Activated CD4-positive, alpha-beta T cell treated with anti-CD3 and anti-CD28 coated beads, Interleukin-2, Interleukin-4, amounts not matched to agents 100 ng/mL and 50 ng/mL, durations not matched to agents 16 hours and 8 hours (primary cell): ENCODE measurements at regions not wholly inside any gene's neighbourhood (a gene's known extent, or its start where the extent isn't known, plus 50 kb on each side); places are given as distances from the start of the nearest gene placed in this dataset.
A peak's percentile ranks its signal among the peaks of the same experiment; 100 is the strongest.
"Not testable (repeated sequence)": the region's sequence is repeated elsewhere in the genome, so short reads cannot be mapped to it uniquely, and the experiment has no call there.

Source experiments
- DNase-seq: peaks from one replicate; pipeline ENCODE4 v3.0.0-alpha.2; 2020; ENCODE audit warnings: low spot score

- DNase-seq, result no peak
Observed at GRCh38 chr10:31187182-31187581, 131.8 kb upstream of the ZEB1 start.

DNA sequence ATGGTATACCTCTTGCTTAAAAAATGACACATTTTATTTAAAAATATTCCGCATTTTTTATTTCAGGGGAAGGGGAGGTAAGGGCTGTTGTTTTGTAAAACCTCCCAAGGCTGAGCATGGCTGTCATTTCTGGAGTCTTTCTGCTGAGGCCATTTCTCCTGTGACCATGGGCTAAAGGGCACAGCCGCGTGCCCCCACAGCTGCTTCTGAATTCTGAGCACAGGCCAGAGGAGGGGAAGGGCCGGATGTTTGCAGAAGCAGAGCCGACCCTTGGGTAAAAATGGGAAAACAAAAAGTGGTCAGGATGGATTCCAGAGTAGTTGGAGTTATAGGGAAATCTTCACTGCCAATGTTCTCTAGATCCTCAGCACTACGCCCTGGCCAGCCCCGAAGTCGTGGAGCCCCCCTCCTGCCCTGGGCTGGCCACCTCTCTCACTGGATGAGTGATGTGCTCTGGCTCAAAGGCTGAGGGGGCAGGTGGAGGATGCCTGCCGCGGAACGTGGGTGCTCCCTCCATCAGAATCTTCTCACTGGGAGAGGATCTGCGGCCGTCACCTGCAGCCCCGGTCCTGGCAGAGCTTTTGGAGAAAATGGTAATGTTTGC, 131.3 kb upstream of the ZEB1 start:
- DNase-seq, result no peak

DNA sequence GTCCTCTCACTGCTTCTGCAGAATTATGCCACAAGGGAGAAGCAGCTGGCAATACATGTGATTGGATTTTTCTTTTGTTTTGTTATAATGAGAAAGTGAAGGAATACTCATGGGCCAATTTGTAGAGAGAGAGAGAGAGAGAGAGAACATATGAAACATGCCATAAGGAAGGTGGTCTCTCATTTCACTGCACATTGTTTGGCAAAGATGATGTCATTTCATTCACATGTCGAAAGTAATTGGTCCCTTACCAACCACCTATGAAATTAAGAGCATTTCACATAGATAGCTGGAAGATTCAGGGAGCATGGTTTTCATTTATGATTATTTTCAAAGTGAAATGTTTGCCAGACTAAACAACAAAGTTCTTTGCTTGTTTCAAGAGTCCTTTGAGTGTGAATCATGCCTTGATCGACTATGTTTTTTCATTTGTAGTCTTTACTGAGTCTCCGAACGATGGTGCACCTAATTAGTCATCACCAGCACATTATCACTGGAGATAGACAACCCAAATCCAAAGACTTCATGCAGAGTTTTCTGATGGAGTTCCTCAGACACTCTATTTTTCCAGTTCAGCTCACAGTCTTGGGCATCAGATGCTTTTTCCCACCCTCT, 130.1 kb upstream of the ZEB1 start:
- no peak for DNase-seq

- no peak for DNase-seq
Observed at GRCh38 chr10:31190488-31190887, 128.5 kb upstream of the ZEB1 start.

DNA sequence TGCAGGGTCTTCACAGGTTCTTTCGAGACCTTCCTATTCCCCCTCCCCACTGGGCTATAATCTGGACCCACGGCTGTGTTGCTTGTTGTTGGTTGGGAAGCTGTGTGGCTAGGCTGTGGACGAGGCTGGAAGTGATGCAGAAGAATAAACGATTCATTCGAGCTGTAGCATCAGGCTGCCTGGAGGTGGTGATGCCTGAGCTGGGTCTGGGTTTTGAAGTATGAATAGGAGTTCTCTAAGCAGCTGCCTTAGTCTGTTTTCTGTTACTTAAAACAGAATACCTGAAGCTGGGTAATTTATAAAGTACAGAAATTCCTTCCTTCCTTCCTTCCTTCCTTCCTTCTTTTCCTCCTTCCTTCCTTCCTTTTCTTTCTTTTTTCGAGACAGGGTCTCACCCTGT, 126.5 kb upstream of the ZEB1 start:
- DNase-seq, result no peak

DNA sequence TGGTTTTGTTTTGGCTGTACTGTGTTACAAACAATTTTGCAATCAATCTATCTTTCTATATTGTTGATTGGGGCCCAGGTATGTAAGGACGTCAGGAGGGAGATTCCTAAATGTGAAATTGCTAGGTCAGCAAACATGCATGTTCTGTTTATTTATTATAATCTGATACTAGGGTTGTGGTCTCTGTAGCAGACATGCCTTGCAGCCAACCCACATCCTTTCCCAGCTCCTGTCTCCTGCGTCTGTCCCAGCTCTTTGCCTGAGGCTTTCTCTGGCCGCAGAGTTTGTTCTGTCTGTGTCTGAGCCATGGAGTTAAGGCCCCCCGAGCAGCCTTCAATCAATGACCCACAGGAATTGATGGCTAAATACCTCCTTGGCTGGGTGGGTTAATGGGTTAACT, 124.0 kb upstream of the ZEB1 start:
- DNase-seq, result no peak

DNA sequence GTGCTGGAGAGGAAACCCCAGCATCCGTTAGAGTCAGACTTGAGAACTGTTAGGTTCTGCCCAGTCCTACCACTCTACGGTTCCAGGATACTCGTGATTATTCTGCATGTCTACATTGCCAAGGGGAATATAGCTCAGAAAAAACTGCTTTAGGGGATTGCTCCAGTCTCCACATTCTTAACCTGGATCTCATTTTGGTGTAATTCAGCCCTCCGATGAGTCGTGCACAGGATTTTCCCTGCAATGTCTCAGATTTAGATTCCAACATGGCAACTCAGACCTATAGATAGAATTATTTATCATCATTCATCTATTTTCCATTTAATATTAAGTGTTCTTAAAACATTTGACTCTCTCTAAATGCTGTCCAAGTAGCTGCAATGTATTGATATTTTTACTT, 121.1 kb upstream of the ZEB1 start:
- DNase-seq, result no peak

GRCh38 chr10:31204090-31204489, 114.9 kb upstream of the ZEB1 start:
- no peak for DNase-seq

DNA sequence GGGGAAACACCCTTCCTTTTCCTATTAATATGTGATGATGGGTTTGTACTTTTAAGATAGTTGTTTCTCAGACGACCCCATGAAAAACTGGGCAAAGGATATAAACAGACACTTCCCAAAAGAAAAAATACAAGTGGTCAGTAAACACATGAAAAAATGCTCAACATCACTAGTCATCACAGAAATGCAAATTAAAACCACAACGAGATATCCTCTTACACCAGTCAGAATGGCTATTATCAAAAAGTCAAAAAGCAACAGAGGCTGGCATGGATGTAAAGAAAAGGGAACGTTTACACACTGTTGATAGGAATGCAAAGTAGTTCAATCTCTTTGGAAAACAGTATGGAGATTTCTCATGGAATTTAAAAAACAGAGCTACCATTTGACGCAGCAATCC, 111.4 kb upstream of the ZEB1 start:
- DNase-seq, result no peak

GRCh38 chr10:31209478-31209877, 109.5 kb upstream of the ZEB1 start:
- DNase-seq, result no peak

DNA sequence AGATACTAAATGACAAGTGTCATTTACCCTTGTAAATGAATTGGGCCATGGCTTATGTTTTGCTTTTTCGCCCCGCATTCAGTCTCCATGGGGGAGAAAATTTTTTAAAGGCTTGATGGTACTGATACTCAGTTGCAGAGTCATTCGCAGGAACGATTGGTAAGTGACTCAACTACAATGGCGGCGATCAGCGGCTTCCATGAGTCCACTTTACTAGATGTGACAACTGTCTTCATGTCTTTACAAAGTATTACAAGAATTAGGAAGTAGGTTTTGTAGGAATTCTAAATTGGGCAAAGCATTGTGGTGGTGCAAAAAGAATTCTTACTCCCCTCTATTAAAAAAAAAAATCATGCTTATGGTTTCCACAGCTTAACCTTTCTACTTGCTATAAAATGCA, 108.8 kb upstream of the ZEB1 start:
- DNase-seq, result no peak

GRCh38 chr10:31213959-31214358, 105.1 kb upstream of the ZEB1 start:
- no peak for DNase-seq

DNA sequence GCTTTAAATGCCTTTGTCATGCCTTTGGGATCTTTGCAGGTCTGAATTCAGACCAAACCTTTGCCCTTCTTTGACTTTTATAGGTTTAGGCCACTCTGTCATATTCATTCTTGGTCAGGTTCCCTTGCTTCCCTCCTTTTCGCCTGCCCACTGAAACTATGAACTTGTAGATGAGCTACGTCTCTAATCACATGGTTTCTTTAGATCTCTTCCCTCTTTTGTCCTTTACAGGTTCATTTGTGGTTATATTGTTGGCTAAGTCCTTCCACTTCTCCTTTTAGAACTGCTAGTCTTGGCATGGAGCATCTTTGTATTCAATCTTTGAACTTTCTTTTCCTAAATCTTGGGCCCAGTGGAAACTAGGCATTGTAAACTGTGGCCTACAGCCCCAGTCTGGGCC, 104.0 kb upstream of the ZEB1 start:
- no peak for DNase-seq

- DNase-seq, result no peak
Observed at GRCh38 chr10:31219306-31219705, 99.7 kb upstream of the ZEB1 start.

DNA sequence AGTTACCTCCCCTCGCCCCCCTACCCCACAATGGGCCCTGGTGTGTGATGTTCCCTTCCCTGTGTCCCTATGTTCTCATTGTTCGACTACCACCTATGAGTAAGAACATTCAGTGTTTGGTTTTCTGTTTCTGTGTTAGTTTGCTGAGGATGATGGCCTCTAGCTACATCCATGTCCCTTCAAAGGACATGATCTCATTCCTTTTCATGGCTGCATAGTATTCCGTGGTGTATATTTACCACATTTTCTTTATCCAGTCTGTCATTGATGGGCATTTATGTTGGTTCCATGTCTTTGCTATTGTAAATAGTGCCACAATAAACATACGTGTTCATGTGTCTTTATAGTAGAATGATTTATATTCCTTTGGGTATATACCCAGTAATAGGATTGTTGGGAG, 90.2 kb upstream of the ZEB1 start:
- not testable (repeated sequence) for DNase-seq

DNA sequence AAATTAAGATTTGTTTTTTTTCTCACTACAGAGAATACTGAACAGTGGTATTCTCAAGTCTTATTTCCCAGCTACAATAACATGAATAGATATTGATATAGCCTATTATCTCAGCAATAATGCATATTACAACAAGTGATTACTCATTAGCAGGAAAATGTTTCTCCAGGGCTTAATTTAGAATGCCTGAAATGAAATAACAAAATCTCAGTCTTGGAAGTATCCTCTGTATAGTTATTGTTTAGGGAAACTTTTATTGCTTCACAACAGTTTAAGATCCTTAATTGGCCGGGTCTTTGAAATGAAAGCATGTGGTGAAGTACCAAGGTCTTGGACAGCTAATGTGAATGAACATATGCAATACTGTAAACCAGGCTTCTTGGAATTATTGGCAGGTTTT, 79.1 kb upstream of the ZEB1 start:
- no peak for DNase-seq

GRCh38 chr10:31242902-31243301, 76.1 kb upstream of the ZEB1 start:
- DNase-seq, result peak; percentile 58

- not testable (repeated sequence) for DNase-seq
Observed at GRCh38 chr10:31251118-31251517, 67.9 kb upstream of the ZEB1 start.

- no peak for DNase-seq
Observed at GRCh38 chr10:31253237-31253636, 65.8 kb upstream of the ZEB1 start.

GRCh38 chr10:31261511-31262311, 57.3 kb upstream of the ZEB1 start:
- DNase-seq, result no peak

DNA sequence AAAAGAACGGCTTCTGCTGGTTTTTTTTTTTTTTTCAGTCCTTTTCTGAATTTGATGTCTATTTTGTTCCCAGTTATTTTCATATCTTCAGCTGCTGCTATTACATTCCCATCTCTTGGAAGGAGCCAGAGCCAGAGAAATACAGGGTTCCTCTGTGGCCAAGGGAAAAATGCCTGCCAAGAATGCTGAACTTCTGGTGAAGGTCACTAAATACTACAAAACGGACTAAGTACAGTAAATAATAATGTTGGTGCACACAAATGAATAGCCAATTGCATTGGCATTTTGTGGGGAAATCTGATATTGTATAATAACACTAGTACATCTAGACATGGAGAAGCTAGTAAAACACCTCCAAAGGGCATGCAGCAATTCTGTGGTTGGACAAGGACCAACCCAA, 56.3 kb upstream of the ZEB1 start:
- DNase-seq, result no peak

GRCh38 chr10:31263903-31264302, 55.1 kb upstream of the ZEB1 start:
- DNase-seq, result no peak

GRCh38 chr10:31268444-31269303, 50.3 kb upstream of the ZEB1 start:
- no peak for DNase-seq
